Natural killer cell (primary cell): ENCODE measurements at regions not wholly inside any gene's neighbourhood (a gene's known extent, or its start where the extent isn't known, plus 50 kb on each side); places are given as distances from the start of the nearest gene placed in this dataset.

Source experiments
- ATAC-seq, 3 donors: fragments of 150-1000 bp in 2 of 3; fragments of 200-7000 bp in 1 of 3; cut with Tn5 transposase; 1 replicate in 1 of 3; 2 replicates in 2 of 3; pipeline ENCODE4 v1.10.0; 2021; ENCODE audit warnings: mild to moderate bottlenecking in 2 of 3, moderate library complexity in 2 of 3
- DNase-seq, 2 donors: peaks; one replicate each; pipeline versions ENCODE4 v3.0.0 to v3.0.0-alpha.2; 2013 to 2021; ENCODE audit warnings: mixed read lengths in 1 of 2
- H3K27ac ChIP-seq: one replicate; pipeline ENCODE4 v1.5.1; 2013; ENCODE audit warnings: mild to moderate bottlenecking, low read length
- H3K27me3 ChIP-seq: one replicate; pipeline ENCODE4 v1.6.1; 2013; ENCODE audit warnings: low read length; ENCODE audit not compliant: control insufficient read depth, insufficient read depth
- H3K36me3 ChIP-seq: one replicate; pipeline ENCODE4 v1.6.1; 2013; ENCODE audit warnings: low read length; ENCODE audit not compliant: control insufficient read depth, insufficient read depth
- H3K4me1 ChIP-seq: one replicate; pipeline ENCODE4 v1.6.1; 2013; ENCODE audit warnings: low read length; ENCODE audit not compliant: control insufficient read depth, insufficient read depth
- H3K4me3 ChIP-seq: one replicate; pipeline ENCODE4 v1.5.1; 2013; ENCODE audit warnings: low read length
- H3K9me3 ChIP-seq: one replicate; pipeline ENCODE4 v1.6.1; 2013; ENCODE audit warnings: low read length; ENCODE audit not compliant: control insufficient read depth, insufficient read depth
- H3K27ac Mint-ChIP-seq, 2 donors: one replicate each; pipeline ENCODE4 v1.8.0; 2022; ENCODE audit warnings: mild to moderate bottlenecking in 2 of 2, mixed read lengths in 2 of 2, moderate library complexity in 1 of 2
- H3K27me3 Mint-ChIP-seq, 2 donors: one replicate each; pipeline ENCODE4 v1.8.0; 2022; ENCODE audit warnings: low read depth in 2 of 2, mixed read lengths in 2 of 2
- H3K36me3 Mint-ChIP-seq: one replicate; pipeline ENCODE4 v1.8.0; 2022; ENCODE audit warnings: mixed read lengths
- H3K4me1 Mint-ChIP-seq, 2 donors: one replicate each; pipeline ENCODE4 v1.8.0; 2022; ENCODE audit warnings: mixed read lengths in 2 of 2
- H3K4me3 Mint-ChIP-seq: one replicate; pipeline ENCODE4 v1.8.0; 2022; ENCODE audit warnings: mild to moderate bottlenecking, moderate library complexity, mixed read lengths
- H3K9me3 Mint-ChIP-seq, 2 donors: one replicate each; pipeline ENCODE4 v1.8.0; 2022; ENCODE audit warnings: mixed read lengths in 2 of 2
- CTCF ChIP-seq: fragments of 200-600 bp; IDR thresholded peaks from one replicate; pipeline ENCODE4 v1.8.0; 2022; ENCODE audit warnings: antibody characterized with exemption
- WGBS: methylation state at CpG from one replicate; pipeline ENCODE4 v1.1.7; 2013; ENCODE audit warnings: missing lambda C conversion rate; ENCODE audit not compliant: insufficient coverage; 5-methylcytosine and 5-hydroxymethylcytosine counted together
- intact Hi-C: fragments of 100-400 bp; cut with micrococcal nuclease; formaldehyde crosslinking; loops from one replicate; pipeline ENCODE4 v1.14.2; 2022

- peaks cover 0 to 3% of the 10 kb centered on the region in 2 donors for H3K27me3 Mint-ChIP-seq
- Histone ChIP-seq H3K27me3 (no peaks in the 10 kb centered on the region), H3K9me3 (peaks cover 11% of the 10 kb centered on the region), H3K4me1 (no peaks in the 10 kb centered on the region), H3K27ac (no peak overlapping the region), H3K4me3 (no peak overlapping the region), H3K36me3 (no peaks in the 10 kb centered on the region)
- WGBS = 89% methylated on average over 5 of the region's 6 CpGs
- no peak for TF ChIP-seq CTCF
- ATAC-seq (no peak), DNase-seq (no peak)
- H3K9me3 Mint-ChIP-seq = peaks cover 0 to 7% of the 10 kb centered on the region in 2 donors
- H3K4me1 Mint-ChIP-seq = no peaks in the 10 kb centered on the region
- H3K36me3 Mint-ChIP-seq = no peaks in the 10 kb centered on the region
- no peak overlapping the region for H3K4me3 Mint-ChIP-seq
- intact Hi-C loops = no loop called here
- no peak overlapping the region for H3K27ac Mint-ChIP-seq
Measured at GRCh38 chr6:12348530-12349511, 58.7 kb downstream of the EDN1 start.

- intact Hi-C loops = no loop called here
- Mint-ChIP-seq H3K27ac (no peak overlapping the region), H3K4me1 (no peaks in the 10 kb centered on the region), H3K9me3 (peaks cover 0 to 7% of the 10 kb centered on the region in 2 donors), H3K27me3 (peaks cover 0 to 3% of the 10 kb centered on the region in 2 donors), H3K36me3 (no peaks in the 10 kb centered on the region), H3K4me3 (no peak overlapping the region)
- no peak overlapping the region for H3K4me3 ChIP-seq
- H3K27me3 ChIP-seq = no peaks in the 10 kb centered on the region
- WGBS = 96% methylated on average over 1 of the region's 1 CpG
- no peak for TF ChIP-seq CTCF
- H3K27ac ChIP-seq = no peak overlapping the region
- no peak for ATAC-seq
- peaks cover 11% of the 10 kb centered on the region for H3K9me3 ChIP-seq
- H3K36me3 ChIP-seq = no peaks in the 10 kb centered on the region
- no peak for DNase-seq
- no peaks in the 10 kb centered on the region for H3K4me1 ChIP-seq
Measured at GRCh38 chr6:12350644-12351170, 60.5 kb downstream of the EDN1 start.

GRCh38 chr6:12351672-12352071 lies 61.5 kb downstream of the EDN1 start:
- no peak for TF ChIP-seq CTCF
- ATAC-seq = no peak
- Histone ChIP-seq H3K4me1 (no peaks in the 10 kb centered on the region), H3K27me3 (no peaks in the 10 kb centered on the region), H3K9me3 (peaks cover 11% of the 10 kb centered on the region), H3K27ac (no peak overlapping the region), H3K4me3 (no peak overlapping the region), H3K36me3 (no peaks in the 10 kb centered on the region)
- H3K4me1 Mint-ChIP-seq = no peaks in the 10 kb centered on the region
- no peak for DNase-seq
- no peak overlapping the region for H3K4me3 Mint-ChIP-seq
- H3K27me3 Mint-ChIP-seq = peaks cover 0 to 3% of the 10 kb centered on the region in 2 donors
- peaks cover 0 to 7% of the 10 kb centered on the region in 2 donors for H3K9me3 Mint-ChIP-seq
- intact Hi-C loops = no loop called here
- H3K36me3 Mint-ChIP-seq = no peaks in the 10 kb centered on the region
- H3K27ac Mint-ChIP-seq = no peak overlapping the region
